Amygdala (tissue), 56 donors: ENCODE measurements at regions not wholly inside any gene's neighbourhood (a gene's known extent, or its start where the extent isn't known, plus 50 kb on each side); places are given as distances from the start of the nearest gene placed in this dataset.
A peak's percentile ranks its signal among the peaks of the same experiment; 100 is the strongest.
"Not testable (repeated sequence)": the region's sequence is repeated elsewhere in the genome, so short reads cannot be mapped to it uniquely, and the experiment has no call there.

Experiments
- DNase-seq, 56 donors: peaks; one replicate each; lab custom pipeline; 2025; lab: John Stamatoyannopoulos, UW

GRCh38 chr3:165716592-165716991 is 120.6 kb downstream of the BCHE start:
- DNase-seq = no peak

GRCh38 chr3:165713479-165713878 is 123.7 kb downstream of the BCHE start:
- no peak for DNase-seq

- DNase-seq = no peak
Observed at GRCh38 chr3:165712382-165712781, 124.8 kb downstream of the BCHE start.

- DNase-seq = no peak
Observed at GRCh38 chr3:165697910-165698309, 139.3 kb downstream of the BCHE start.

GRCh38 chr3:165696496-165696895 is 140.7 kb downstream of the BCHE start:
- DNase-seq = no peak

- no peak for DNase-seq
Observed at GRCh38 chr3:165683947-165684346, 153.3 kb downstream of the BCHE start.

- no peak for DNase-seq
Observed at GRCh38 chr3:165682734-165683133, 154.5 kb downstream of the BCHE start.

GRCh38 chr3:165669967-165670366 is 167.3 kb downstream of the BCHE start:
- no peak for DNase-seq

GRCh38 chr3:165669504-165669903 is 167.7 kb downstream of the BCHE start:
- no peak for DNase-seq

- no peak for DNase-seq
Observed at GRCh38 chr3:165667676-165668075, 169.5 kb downstream of the BCHE start.

- DNase-seq = no peak
Observed at GRCh38 chr3:165658027-165658426, 179.2 kb downstream of the BCHE start.

- DNase-seq = no peak
Observed at GRCh38 chr3:165653130-165653778, 184.0 kb downstream of the BCHE start.

- DNase-seq = not testable (repeated sequence)
Observed at GRCh38 chr3:165649282-165649681, 187.9 kb downstream of the BCHE start.

GRCh38 chr3:165645191-165645590 is 192.0 kb downstream of the BCHE start:
- no peak for DNase-seq

GRCh38 chr3:165644331-165644730 is 192.9 kb downstream of the BCHE start:
- no peak for DNase-seq

GRCh38 chr3:165643425-165643824 is 193.8 kb downstream of the BCHE start:
- no peak for DNase-seq

- peak in 4 of 56 donors; percentile 2 to 5 (median 2) for DNase-seq
Observed at GRCh38 chr3:165642761-165643420, 194.3 kb downstream of the BCHE start.

GRCh38 chr3:165641569-165642310 is 195.5 kb downstream of the BCHE start:
- DNase-seq = no peak

- no peak for DNase-seq
Observed at GRCh38 chr3:165640970-165641369, 196.3 kb downstream of the BCHE start.

- no peak for DNase-seq
Observed at GRCh38 chr3:165640031-165640430, 197.2 kb downstream of the BCHE start.

GRCh38 chr3:165638034-165638433 is 199.2 kb downstream of the BCHE start:
- DNase-seq = no peak

- no peak for DNase-seq
Observed at GRCh38 chr3:165636684-165637015, 200.6 kb downstream of the BCHE start.
